ENCODE measurements at regions not wholly inside any gene's neighbourhood (a gene's known extent, or its start where the extent isn't known, plus 50 kb on each side); places are given as distances from the start of the nearest gene placed in this dataset.

DNA sequence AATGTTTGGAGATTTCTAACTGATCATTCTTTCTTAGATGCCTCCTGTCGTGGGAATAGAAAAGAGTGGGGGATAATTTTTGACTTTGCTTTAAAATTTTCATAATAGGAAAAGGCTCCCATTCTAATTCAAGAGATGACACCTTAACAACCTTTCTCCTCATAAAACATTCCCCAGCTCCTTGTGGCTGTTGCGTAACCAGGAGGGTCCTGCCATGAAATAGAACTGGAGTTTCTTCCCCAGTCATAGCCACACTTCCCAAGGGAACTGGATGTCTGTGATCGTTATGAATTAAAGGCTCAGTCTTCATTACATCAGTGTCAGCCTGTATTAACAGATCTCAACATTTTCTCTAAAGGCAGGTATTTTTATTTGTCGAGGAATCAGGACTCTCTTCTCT is 119.9 kb upstream of the DAP start:
- TF ChIP-seq CTCF (IDR thresholded peaks at IDR 0.05) (no peak), POLR2A (IDR thresholded peaks at IDR 0.05) (no peak)
